Osteoblast (primary cell): ENCODE measurements at regions not wholly inside any gene's neighbourhood (a gene's known extent, or its start where the extent isn't known, plus 50 kb on each side); places are given as distances from the start of the nearest gene placed in this dataset.

Experiments used
- DNase-seq: peaks from one replicate; pipeline ENCODE4 v3.0.0; 2011; ENCODE audit warnings: low spot score, mixed read lengths; ENCODE audit not compliant: insufficient read length; ENCODE audit errors: missing footprints
- H2AFZ ChIP-seq: 2 replicates; pipeline ENCODE4 v1.6.0; 2011; ENCODE audit warnings: mild to moderate bottlenecking, low read length
- H3K27ac ChIP-seq: 2 replicates; pipeline ENCODE4 v1.5.1; 2011; ENCODE audit warnings: mild to moderate bottlenecking, low read depth, low read length, moderate library complexity
- H3K27me3 ChIP-seq: 2 replicates; pipeline ENCODE4 v1.6.0; 2012; ENCODE audit warnings: mild to moderate bottlenecking, control low read depth, inconsistent platforms, low read length, moderate library complexity; ENCODE audit not compliant: insufficient read depth
- H3K36me3 ChIP-seq: 2 replicates; pipeline ENCODE4 v1.5.1; 2011; ENCODE audit warnings: mild to moderate bottlenecking, low read length, control low read depth, moderate library complexity; ENCODE audit not compliant: insufficient read depth
- H3K4me1 ChIP-seq: 2 replicates; pipeline ENCODE4 v1.5.1; 2011; ENCODE audit warnings: mild to moderate bottlenecking, low read length, control low read depth, moderate library complexity; ENCODE audit not compliant: insufficient read depth
- H3K4me2 ChIP-seq: 2 replicates; pipeline ENCODE4 v1.6.0; 2011; ENCODE audit warnings: mild to moderate bottlenecking, low read length; ENCODE audit not compliant: insufficient read depth
- H3K4me3 ChIP-seq: fragments of 200-600 bp; sonication (generic); 3 replicates; pipeline ENCODE4 v1.5.1; 2012; ENCODE audit warnings: mild to moderate bottlenecking, low read length, inconsistent platforms; ENCODE audit not compliant: insufficient read depth
- H3K79me2 ChIP-seq: 2 replicates; pipeline ENCODE4 v1.6.0; 2012; ENCODE audit warnings: mild to moderate bottlenecking, low read length, control low read depth, inconsistent platforms; ENCODE audit not compliant: insufficient read depth
- H3K9me3 ChIP-seq: 2 replicates; pipeline ENCODE4 v1.5.1; 2011; ENCODE audit warnings: low read depth, low read length, control low read depth
- H4K20me1 ChIP-seq: 2 replicates; pipeline ENCODE4 v1.6.0; 2012; ENCODE audit warnings: mild to moderate bottlenecking, low read length, control low read depth; ENCODE audit not compliant: insufficient read depth
- CTCF ChIP-seq: IDR thresholded peaks from 2 replicates; pipeline ENCODE4 v1.5.1; 2011; ENCODE audit warnings: mild to moderate bottlenecking, low read depth, low read length, moderate library complexity; ENCODE audit errors: extremely low read depth

DNA sequence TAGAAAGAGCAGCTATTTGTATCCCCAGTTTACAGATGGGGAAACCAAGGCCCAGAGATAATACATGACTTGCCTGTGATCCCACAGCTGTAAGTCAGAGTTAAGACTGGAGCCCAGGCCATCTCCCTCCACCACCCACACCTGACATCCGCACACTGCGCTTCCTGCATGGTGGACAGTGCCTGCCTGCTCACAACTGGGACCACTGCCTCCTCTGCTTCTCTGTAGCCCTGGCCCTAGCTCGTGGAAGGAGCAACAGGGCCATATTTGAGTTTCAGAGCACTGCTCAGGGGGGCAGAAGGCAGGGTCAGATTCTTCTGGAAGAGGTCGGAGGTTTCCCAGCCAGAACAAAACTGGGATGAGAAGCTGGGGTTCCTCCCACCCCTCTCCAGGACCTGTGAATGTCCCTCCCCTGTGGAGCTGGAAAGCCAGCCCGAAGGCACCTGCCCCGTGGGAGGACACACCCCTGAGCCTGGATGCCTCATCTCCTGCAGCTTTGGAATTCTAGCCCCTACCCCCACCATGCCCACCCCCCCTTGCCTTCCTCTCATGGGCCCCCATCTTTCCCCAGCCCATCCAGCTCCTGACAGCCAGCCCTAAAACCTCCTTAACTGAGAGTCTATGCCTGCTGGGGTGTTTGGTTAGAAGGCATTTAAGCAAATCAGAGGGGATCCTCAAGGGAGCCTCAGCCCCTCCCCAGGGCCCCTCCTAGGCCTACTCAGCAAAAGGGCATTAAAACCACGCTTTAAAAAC is 100.1 kb downstream of the TPRA1 start:
- H3K4me1 ChIP-seq = no peaks in the 10 kb centered on the region
- H3K9me3 ChIP-seq = no peaks in the 10 kb centered on the region
- H3K79me2 ChIP-seq = no peaks in the 10 kb centered on the region
- no peak for TF ChIP-seq CTCF
- peaks cover 2% of the 10 kb centered on the region for H3K27me3 ChIP-seq
- H2AFZ ChIP-seq = no peak overlapping the region
- H3K4me2 ChIP-seq = no peak overlapping the region
- H3K27ac ChIP-seq = no peak overlapping the region
- H3K4me3 ChIP-seq = no peak overlapping the region
- DNase-seq = no peak
- H4K20me1 ChIP-seq = no peaks in the 10 kb centered on the region
- H3K36me3 ChIP-seq = no peaks in the 10 kb centered on the region

DNA sequence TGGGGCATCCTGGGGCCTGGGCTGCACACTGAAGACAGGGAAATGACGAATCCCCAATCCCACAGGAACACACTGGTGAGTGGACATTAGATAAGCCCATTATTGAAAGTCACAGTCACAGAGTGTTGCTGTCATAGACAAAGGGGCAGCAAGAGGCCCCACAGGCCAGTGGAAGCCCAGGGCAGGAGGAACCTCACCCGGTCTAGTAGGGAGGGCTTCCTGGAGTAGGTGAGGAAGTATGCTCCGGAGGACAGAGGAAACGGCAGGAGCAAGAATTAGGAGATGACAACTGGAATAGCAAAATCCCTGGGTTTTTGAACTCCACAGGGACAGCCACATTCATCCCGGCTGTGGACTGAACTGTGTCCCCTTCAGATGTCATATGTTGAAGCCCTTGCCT is 101.2 kb downstream of the TPRA1 start:
- Histone ChIP-seq H2AFZ (no peak overlapping the region), H3K27ac (no peak overlapping the region), H3K4me1 (no peaks in the 10 kb centered on the region), H3K27me3 (peaks cover 2% of the 10 kb centered on the region), H4K20me1 (no peaks in the 10 kb centered on the region), H3K79me2 (no peaks in the 10 kb centered on the region), H3K9me3 (no peaks in the 10 kb centered on the region), H3K36me3 (no peaks in the 10 kb centered on the region), H3K4me2 (no peak overlapping the region), H3K4me3 (no peak overlapping the region)
- DNase-seq = no peak
- no peak for TF ChIP-seq CTCF

DNA sequence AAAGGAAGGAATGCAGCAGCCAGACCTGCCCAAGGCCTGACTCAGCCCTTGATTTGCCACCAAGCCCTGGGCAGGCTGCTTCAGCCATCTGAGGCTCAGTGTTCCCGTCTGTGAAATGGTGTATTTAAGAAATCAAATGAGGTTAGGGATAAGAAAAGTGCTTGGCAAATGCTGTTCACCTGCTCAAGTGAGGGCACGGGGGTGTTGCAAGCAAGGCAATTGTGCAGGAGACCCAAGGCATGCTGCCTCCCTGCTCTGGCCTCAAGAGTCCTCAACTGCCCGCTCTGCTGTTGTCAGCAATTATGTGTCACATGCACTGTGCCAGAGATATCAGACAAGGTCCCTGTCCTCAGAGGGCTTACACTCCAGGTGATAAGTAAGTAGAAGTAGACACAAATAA is 101.8 kb downstream of the TPRA1 start:
- peaks cover 2% of the 10 kb centered on the region for H3K27me3 ChIP-seq
- no peaks in the 10 kb centered on the region for H3K79me2 ChIP-seq
- no peak for TF ChIP-seq CTCF
- H3K9me3 ChIP-seq = no peaks in the 10 kb centered on the region
- no peaks in the 10 kb centered on the region for H4K20me1 ChIP-seq
- no peaks in the 10 kb centered on the region for H3K36me3 ChIP-seq
- H3K4me2 ChIP-seq = no peak overlapping the region
- DNase-seq = no peak
- H3K27ac ChIP-seq = no peak overlapping the region
- no peak overlapping the region for H2AFZ ChIP-seq
- H3K4me1 ChIP-seq = no peaks in the 10 kb centered on the region
- H3K4me3 ChIP-seq = no peak overlapping the region

DNA sequence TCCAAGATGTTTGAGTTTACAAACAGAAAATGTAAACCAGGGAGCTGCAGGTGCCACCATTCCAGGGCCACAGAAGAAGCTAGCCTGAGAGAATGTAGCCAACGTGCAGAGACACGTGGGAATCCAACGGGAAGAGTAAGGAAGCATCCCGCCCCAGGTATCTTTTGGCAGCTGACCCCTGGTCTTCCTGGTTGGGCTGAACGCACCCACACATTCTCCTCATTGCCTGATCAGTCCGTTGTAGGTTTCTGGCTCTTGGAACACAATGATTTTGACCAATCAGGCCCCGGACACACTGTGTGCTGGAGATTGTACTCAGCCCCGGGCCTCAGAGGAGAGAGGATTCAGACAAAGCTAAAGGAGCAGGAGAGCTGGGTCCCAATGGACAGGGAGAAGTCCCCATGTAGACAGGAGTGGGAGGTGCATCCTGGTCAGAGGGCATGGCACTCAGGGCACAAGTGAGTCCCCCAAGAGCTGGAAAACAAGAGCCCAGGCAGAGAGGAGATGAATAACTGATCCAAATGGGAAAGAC is 102.3 kb downstream of the TPRA1 start:
- Histone ChIP-seq H3K9me3 (no peaks in the 10 kb centered on the region), H3K27me3 (peaks cover 2% of the 10 kb centered on the region), H3K27ac (no peak overlapping the region), H3K4me2 (no peak overlapping the region), H3K4me1 (no peaks in the 10 kb centered on the region), H3K79me2 (no peaks in the 10 kb centered on the region), H2AFZ (no peak overlapping the region), H4K20me1 (no peaks in the 10 kb centered on the region), H3K4me3 (no peak overlapping the region), H3K36me3 (no peaks in the 10 kb centered on the region)
- TF ChIP-seq CTCF = no peak
- DNase-seq = no peak
